ENCODE measurements at regions not wholly inside any gene's neighbourhood (a gene's known extent, or its start where the extent isn't known, plus 50 kb on each side); places are given as distances from the start of the nearest gene placed in this dataset.

DNA sequence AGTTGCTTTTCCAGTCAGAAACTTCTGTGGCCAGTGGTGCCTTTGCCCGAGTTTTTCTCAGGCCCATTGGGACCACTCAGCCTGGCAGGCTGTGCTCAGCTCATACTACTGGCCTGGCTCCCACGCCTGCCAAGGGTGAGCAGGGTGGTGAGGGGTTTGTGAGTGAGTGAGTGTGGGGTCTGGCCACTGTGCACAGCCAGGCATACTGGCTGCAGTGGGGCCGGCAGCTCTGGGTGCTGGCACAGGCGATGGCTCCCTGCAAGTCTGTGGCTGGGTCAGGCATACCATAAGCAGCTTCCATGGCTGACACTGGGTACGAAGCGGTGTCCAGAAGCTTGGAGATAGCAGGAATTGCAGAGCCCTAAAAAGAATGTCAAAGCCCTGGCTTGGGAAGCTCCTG lies 161.0 kb downstream of the SLITRK6 start:
- no peak overlapping the region for H3K27ac ChIP-seq (ENCODE audit: insufficient read depth, low read length)
- DNase-seq (ENCODE audit: low read depth in 2 of 2): no peak
- H2AFZ ChIP-seq (ENCODE audit: low read length): no peak overlapping the region
- H3K4me3 ChIP-seq (replicated peaks in 1 of 4; ENCODE audit: control extremely low read depth in 1 of 4, insufficient read depth in 1 of 4, low read depth in 3 of 4, low read length in 4 of 4): no peak overlapping the region
- H3K27me3 ChIP-seq (ENCODE audit: control insufficient read depth, insufficient read depth, low read length): no peaks in the 10 kb centered on the region
- H3K36me3 ChIP-seq (ENCODE audit: control insufficient read depth, insufficient read depth, low read length): no peaks in the 10 kb centered on the region
- H3K9me3 ChIP-seq (ENCODE audit: control insufficient read depth, insufficient read depth, low read depth, low read length): no peaks in the 10 kb centered on the region
- no peaks in the 10 kb centered on the region for H3K79me2 ChIP-seq (ENCODE audit: control insufficient read depth, insufficient read depth, low read length)
- no peak overlapping the region for H3K4me2 ChIP-seq (ENCODE audit: extremely low read depth, insufficient read depth, low read length)
- no peak overlapping the region for H3K9ac ChIP-seq (ENCODE audit: insufficient read depth, low read length)
- no peaks in the 10 kb centered on the region for H3K4me1 ChIP-seq (ENCODE audit: control insufficient read depth, extremely low read depth, insufficient read depth, low read length)
- TF ChIP-seq CTCF (conservative IDR thresholded peaks at IDR 0.05 in 1 of 2, IDR thresholded peaks at IDR 0.05 in 1 of 2; ENCODE audit: low read depth in 1 of 2, low read length in 2 of 2) (no peak), EZH2 (IDR thresholded peaks at IDR 0.05; ENCODE audit: low read length, missing control alignments) (no peak)
- no peaks in the 10 kb centered on the region for H4K20me1 ChIP-seq (ENCODE audit: control insufficient read depth, extremely low read depth, insufficient read depth, low read length)

DNA sequence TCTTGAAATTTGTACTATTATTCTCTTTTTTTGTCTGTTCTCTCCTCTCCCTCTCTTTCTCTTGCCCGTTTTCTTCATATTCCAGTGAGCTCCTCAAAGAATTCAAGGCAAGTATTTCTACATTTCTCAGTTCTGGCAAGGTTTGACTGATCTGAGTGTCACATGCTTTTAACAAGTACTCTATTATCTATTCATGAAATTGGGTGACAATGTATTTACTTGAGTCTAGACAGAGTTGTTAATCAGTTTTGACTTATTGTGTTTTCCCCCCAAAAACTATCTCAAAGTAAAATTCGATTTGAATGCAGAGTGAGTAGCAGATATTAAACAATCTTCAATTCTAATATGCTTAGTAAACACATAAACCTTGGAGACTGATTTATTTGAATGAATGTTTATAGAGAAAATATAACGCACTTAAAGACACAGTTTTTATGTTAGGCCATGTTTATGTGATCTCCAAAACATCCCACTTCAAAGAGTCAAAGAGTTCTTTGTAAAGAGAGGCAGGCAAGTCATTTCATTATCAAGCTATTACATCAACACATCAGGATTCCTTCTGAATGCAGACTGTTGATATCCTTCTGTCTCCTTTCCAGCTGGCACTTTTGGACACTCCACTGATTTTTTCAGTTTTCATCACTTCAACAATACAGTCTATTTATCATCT lies 166.6 kb downstream of the SLITRK6 start:
- TF ChIP-seq EZH2 (IDR thresholded peaks at IDR 0.05; ENCODE audit: low read length, missing control alignments) (no peak), CTCF (conservative IDR thresholded peaks at IDR 0.05 in 1 of 2, IDR thresholded peaks at IDR 0.05 in 1 of 2; ENCODE audit: low read depth in 1 of 2, low read length in 2 of 2) (no peak)
- Histone ChIP-seq H3K9ac (ENCODE audit: insufficient read depth, low read length) (no peak overlapping the region), H3K36me3 (ENCODE audit: control insufficient read depth, insufficient read depth, low read length) (no peaks in the 10 kb centered on the region), H3K4me3 (replicated peaks in 1 of 4; ENCODE audit: control extremely low read depth in 1 of 4, insufficient read depth in 1 of 4, low read depth in 3 of 4, low read length in 4 of 4) (no peak overlapping the region), H2AFZ (ENCODE audit: low read length) (no peak overlapping the region), H3K4me1 (ENCODE audit: control insufficient read depth, extremely low read depth, insufficient read depth, low read length) (no peaks in the 10 kb centered on the region), H3K27me3 (ENCODE audit: control insufficient read depth, insufficient read depth, low read length) (no peaks in the 10 kb centered on the region), H4K20me1 (ENCODE audit: control insufficient read depth, extremely low read depth, insufficient read depth, low read length) (no peaks in the 10 kb centered on the region), H3K4me2 (ENCODE audit: extremely low read depth, insufficient read depth, low read length) (no peak overlapping the region), H3K27ac (ENCODE audit: insufficient read depth, low read length) (no peak overlapping the region), H3K9me3 (ENCODE audit: control insufficient read depth, insufficient read depth, low read depth, low read length) (no peaks in the 10 kb centered on the region), H3K79me2 (ENCODE audit: control insufficient read depth, insufficient read depth, low read length) (no peaks in the 10 kb centered on the region)
- peak; percentile 7 to 8 for DNase-seq (ENCODE audit: low read depth in 2 of 2)

GRCh38 chr13:85631801-85632200 lies 167.4 kb downstream of the SLITRK6 start:
- Histone ChIP-seq H3K79me2 (ENCODE audit: control insufficient read depth, insufficient read depth, low read length) (no peaks in the 10 kb centered on the region), H2AFZ (ENCODE audit: low read length) (no peak overlapping the region), H3K27me3 (ENCODE audit: control insufficient read depth, insufficient read depth, low read length) (no peaks in the 10 kb centered on the region), H4K20me1 (ENCODE audit: control insufficient read depth, extremely low read depth, insufficient read depth, low read length) (no peaks in the 10 kb centered on the region), H3K4me1 (ENCODE audit: control insufficient read depth, extremely low read depth, insufficient read depth, low read length) (no peaks in the 10 kb centered on the region), H3K9ac (ENCODE audit: insufficient read depth, low read length) (no peak overlapping the region), H3K4me2 (ENCODE audit: extremely low read depth, insufficient read depth, low read length) (no peak overlapping the region), H3K36me3 (ENCODE audit: control insufficient read depth, insufficient read depth, low read length) (no peaks in the 10 kb centered on the region), H3K9me3 (ENCODE audit: control insufficient read depth, insufficient read depth, low read depth, low read length) (no peaks in the 10 kb centered on the region), H3K4me3 (replicated peaks in 1 of 4; ENCODE audit: control extremely low read depth in 1 of 4, insufficient read depth in 1 of 4, low read depth in 3 of 4, low read length in 4 of 4) (no peak overlapping the region), H3K27ac (ENCODE audit: insufficient read depth, low read length) (no peak overlapping the region)
- TF ChIP-seq EZH2 (IDR thresholded peaks at IDR 0.05; ENCODE audit: low read length, missing control alignments): no peak
- no peak for TF ChIP-seq CTCF (conservative IDR thresholded peaks at IDR 0.05 in 1 of 2, IDR thresholded peaks at IDR 0.05 in 1 of 2; ENCODE audit: low read depth in 1 of 2, low read length in 2 of 2)
- peak in 1 of 2 donors; percentile 10 for DNase-seq (ENCODE audit: low read depth in 2 of 2)
